ENCODE measurements at regions not wholly inside any gene's neighbourhood (a gene's known extent, or its start where the extent isn't known, plus 50 kb on each side); places are given as distances from the start of the nearest gene placed in this dataset.
A peak's percentile ranks its signal among the peaks of the same experiment; 100 is the strongest.

DNA sequence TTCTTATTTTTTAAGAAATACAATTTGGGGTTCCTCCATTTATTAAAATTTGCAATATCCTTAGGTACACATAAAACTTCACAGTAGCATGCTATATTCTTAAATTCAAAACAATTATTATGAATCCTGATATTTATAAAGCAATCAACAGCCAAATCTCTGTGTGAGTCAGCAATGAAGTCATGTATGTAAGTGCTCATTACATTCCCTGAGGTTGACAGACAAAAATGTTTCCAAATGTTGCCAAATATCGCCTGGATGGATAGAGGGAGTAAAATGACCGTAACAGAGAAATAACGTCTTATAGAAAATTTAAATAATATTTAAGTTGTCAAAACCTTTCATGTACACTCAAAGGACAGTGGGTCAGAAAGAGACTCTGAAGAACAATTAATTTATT is 220.0 kb downstream of the PCDH18 start:
- DNase-seq (ENCODE audit: low spot score) = no peak

DNA sequence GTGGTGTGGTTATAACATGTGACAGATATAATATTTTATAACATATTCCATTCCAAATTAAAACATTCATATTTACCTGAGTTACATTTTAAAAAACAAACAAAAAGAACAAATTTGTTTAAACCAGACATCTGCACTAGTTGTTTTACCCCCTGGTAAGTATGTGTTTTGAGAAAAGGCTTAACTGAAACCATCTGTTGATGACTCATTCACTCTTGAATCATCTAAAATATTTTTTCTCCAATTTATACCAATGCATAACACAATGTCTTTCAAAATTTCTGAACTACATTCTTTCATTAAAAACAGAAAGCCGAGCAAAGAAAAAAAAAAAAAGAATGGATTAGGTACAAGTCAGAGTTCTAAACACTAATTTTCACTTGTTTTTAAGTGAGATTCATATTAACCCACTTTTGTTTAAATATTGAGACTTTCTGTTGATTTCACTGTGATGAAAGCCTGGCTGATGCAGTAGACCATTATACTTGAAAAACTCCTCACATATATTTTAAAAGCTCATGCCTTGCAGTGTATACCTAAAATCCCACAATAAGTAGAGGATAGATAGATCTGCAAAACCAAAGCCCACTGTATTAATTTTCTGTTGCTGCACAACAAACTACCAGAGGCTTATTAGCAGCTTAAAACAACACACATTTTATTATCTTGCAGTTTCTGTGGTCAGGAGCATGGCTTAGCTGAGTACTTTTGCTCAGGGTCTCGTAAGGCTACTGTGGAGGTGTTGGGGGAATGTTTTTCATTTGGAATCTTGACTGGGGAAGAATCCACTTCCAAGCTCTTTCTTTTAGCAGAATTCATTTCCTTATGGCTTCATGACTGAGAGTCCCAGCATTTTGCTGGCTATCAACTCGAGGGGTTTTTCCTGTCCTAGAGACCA is 221.5 kb downstream of the PCDH18 start:
- peak; percentile 60 for DNase-seq (ENCODE audit: low spot score)

DNA sequence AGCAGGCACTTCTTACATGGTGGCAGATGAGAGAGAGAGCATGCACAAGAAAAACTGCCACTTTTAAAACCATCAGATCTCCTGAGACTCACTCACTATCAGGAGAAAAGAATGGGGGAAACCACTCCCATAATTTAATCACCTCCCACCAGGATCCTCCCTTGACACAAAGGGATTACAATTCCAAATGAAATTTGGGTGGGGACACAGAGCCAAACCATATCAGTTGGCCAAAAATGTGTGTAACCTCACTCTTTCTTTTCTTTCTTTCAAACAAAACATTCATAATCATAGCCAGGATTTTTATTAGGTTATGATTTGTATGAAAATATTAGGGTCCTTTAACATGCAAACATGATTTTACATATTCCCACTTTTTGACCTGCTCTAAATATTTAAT is 222.1 kb downstream of the PCDH18 start:
- DNase-seq (ENCODE audit: low spot score) = no peak

DNA sequence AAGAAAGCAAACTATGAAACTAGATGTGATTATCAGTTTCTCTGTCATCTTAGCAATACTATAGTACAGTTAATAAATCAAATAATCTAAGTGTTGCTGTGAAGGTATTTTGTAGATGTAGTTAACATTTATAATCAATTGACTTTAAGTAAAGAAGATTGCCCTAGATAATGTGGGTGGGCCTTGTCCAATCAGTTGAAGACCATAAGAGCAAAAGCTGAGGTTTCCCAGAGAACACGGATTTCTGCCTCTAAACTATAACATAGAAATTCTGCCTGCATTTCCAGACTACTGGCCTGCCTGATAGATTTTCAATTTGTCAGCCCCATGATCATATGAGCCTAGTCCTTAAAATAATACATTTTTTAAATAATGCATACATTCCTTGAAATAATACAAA is 222.9 kb downstream of the PCDH18 start:
- DNase-seq (ENCODE audit: low spot score) = no peak

DNA sequence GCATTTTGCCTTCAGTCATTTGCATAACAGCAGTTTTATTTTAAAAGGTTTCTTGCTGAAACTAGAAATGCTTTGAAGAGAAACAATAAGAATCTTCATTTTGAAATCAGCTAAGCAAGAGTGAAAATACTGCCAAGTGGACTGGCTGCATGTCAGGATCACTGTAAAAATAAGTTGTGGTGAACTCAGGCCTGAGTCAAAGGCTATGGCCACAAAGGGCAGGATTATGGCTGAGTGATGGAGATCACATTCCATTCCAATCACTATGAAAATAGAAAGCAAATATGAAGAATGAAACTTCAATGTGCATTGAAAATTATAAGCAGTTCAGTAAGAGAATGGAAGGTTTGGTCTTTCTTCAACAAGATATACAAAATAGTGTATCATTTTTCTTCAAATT is 224.5 kb downstream of the PCDH18 start:
- DNase-seq (ENCODE audit: low spot score) = no peak

DNA sequence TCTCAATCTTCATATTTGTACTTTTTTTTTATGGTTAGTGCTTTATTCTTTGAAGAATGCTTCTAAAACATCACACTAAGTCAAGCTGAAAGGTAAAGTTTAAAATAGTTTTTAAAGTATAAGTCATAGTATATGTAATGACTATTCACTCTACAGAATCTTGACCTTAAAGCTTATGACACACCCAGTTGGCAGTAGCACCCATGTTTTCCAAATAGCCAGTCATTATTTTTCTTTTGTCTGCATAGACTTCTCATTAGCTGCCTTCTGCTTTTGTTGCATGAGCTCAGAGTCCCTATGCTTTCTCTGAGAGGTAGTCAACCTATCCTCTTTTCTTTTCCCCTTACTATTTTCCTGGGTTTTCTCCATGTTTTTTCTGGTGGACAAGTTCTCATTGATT is 231.5 kb downstream of the PCDH18 start:
- no peak for DNase-seq (ENCODE audit: low spot score)

DNA sequence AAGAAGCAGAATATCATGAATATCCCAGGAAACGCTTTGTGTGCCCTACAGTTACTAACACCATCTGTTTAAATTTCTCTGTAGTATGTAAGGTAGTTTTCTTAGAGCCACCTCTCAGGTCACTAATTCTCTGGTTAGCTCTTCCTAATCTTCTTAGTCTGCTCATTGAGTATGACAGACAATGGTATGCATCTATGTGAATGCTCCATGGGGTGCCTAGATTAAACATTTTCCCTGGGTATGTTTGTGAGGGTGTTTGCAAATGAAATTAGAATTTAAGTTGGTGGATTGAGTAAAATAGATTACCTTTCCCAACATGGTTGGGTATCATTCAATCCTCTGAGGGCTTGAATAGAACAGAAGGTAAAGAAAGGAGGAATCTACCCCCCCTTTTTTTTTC is 233.0 kb downstream of the PCDH18 start:
- no peak for DNase-seq (ENCODE audit: low spot score)

DNA sequence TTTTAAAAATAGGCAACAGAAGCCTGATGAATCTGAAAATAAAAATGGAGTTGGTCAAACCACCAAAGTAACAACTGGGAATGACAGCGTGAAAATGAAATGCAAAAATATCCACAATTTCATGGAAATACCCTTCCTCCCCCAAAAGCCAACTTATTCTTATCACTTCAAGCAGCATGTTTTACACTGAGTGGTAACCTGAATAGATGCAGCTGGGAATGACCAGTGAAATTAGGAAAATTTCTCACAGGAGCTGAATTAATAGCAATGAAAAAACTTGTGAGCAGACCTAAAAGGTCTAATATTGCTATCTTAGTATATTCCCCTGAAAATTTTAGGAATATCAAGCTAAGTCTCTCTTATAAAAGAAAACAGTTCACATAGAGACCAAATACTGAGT is 239.0 kb downstream of the PCDH18 start:
- DNase-seq (ENCODE audit: low spot score) = no peak

DNA sequence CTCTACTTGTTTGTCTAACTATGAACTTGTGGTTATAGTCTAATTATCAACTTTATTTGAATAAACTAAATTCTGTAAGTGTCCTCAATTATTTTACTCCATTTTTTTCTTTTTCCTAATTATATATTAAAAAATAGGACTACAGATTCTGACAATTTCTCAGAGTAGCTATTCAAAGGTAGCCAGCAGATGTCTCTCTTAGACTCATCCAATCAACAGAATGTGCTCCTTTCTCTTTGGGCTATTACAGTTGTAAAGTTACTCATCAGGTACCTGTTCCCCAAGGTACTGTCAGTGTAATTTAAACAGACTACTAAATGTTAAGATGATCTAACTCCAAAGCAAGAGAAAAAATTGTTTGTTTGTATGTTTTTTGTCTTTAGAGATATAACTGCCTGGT is 248.6 kb downstream of the PCDH18 start:
- DNase-seq (ENCODE audit: low spot score) = peak; percentile 14

DNA sequence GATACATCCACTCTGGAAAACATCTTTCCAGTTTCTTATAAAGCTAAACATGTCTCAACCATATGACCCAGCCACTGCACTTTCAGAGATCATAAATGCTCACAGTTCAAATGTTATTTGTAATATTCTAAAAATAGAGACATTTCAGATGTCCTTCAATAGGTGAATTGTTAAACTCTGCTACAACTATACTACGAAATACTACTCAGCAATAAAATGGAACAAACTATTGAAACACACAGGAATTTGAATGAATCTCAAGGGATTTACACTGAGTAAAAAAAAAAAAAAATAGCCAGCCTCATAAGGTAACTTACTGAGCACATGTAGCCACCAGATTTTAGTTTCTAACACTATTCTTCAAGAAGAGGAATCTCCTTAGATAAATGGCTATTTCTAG is 253.9 kb downstream of the PCDH18 start:
- no peak for DNase-seq (ENCODE audit: low spot score)

DNA sequence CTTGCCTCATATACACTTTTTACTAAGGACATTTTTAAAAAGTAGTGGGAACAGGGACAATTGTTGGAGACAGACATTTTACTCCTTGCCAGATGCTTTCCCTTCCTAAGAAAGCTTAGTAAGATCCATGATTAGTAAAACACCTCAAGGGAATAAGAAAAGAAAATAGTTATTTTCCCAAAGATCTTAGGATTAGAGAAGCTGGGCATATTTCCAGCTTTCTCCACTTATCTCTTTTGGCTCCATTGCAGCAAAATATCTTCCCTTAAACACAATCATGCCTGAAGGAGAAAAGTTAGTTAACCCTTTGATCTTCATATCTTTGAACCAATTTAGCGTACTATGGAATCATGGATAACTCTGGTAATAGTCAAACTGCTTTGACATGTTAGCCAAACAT is 257.9 kb downstream of the PCDH18 start:
- DNase-seq (ENCODE audit: low spot score) = no peak

DNA sequence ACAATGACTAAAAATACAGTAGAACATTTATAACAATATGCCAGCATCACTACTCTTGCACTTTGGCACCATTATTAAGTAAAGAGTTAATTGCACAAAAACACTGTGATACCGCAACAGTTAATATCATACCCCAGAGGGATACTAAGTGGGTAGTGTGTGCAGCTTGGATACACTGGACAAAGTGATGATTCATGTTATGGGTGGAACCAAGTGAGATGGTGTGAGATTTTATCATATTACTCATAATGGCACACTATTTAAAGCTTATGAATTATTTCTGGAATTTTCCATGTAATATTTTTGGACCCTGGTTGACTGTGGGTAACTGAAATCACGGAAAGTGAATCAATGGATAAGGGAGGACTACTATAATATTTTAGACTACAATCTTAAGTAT is 265.3 kb downstream of the PCDH18 start:
- no peak for DNase-seq (ENCODE audit: low spot score)

DNA sequence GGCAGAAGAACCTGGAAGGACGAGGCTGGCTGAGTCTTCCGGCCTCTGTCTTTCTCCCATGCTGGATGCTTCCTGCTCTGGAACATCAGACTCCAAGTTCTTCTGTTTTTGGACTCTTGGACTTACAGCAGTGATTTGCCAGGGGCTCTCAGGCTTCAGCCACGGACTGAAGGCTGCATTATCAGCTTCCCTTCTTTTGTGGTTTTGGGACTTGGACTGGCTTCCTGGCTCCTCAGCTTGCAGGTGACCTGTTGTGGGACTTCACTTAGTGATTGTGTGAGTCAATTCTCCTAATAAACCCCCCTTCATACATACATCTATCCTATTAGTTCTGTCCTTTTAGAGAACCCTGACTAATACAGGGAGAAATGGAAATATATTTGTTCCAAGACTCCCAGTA is 265.8 kb downstream of the PCDH18 start:
- DNase-seq (ENCODE audit: low spot score) = no peak

DNA sequence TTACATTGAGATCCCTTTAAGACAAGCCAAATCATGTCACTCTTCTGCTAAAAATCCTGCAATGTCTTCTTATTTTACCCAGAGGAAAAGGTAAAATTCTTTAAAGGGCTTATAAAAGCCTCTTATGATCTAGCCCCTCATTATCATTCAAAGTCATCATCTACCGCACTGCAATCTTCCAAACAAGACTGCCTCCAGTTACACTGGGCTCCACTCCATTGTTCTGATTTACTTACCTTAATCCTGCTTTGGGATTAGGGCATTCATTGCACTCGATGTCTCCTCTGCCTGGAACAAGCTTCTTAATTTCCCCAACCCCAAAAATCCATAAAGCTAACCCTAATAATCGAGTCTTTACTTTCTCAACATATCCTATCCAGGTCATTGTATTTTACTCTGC is 269.1 kb downstream of the PCDH18 start:
- no peak for DNase-seq (ENCODE audit: low spot score)

DNA sequence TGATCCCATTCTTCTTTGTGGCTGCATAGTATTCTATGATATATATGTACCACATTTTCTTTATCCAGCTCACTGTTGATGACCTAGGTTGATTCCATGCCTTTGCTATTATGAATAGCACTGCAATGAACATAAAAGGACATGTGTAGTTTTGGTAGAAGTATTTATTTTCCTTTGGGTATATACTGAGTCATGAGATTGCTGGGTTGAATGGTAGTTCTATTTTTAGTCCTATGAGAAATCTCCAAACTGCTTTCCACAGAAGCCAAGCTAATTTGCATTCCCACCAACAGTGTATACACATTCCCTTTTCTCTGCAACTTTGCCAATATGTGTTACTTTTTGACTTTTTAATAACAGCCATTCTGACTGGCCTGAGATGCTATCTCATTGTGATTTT is 278.3 kb downstream of the PCDH18 start:
- DNase-seq (ENCODE audit: low spot score) = peak; percentile 3

DNA sequence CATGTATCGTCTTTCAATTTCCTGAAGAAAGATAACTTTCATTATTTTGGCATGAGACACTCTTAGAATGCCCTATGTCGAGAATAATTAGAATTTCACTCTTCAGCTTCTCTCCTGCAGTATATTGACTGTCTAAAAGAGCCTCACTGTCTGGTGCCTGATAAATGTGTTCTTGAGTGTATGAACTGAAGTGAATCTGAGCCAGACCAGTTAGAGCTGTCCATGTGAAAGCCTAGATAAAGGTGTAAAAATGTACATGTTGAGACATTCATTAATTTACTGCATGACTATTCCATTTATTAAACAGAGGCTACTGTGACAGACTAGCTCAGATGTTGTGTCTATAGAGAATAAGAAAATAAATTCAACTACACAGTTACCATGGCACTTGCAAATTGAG is 283.2 kb downstream of the PCDH18 start:
- no peak for DNase-seq (ENCODE audit: low spot score)

DNA sequence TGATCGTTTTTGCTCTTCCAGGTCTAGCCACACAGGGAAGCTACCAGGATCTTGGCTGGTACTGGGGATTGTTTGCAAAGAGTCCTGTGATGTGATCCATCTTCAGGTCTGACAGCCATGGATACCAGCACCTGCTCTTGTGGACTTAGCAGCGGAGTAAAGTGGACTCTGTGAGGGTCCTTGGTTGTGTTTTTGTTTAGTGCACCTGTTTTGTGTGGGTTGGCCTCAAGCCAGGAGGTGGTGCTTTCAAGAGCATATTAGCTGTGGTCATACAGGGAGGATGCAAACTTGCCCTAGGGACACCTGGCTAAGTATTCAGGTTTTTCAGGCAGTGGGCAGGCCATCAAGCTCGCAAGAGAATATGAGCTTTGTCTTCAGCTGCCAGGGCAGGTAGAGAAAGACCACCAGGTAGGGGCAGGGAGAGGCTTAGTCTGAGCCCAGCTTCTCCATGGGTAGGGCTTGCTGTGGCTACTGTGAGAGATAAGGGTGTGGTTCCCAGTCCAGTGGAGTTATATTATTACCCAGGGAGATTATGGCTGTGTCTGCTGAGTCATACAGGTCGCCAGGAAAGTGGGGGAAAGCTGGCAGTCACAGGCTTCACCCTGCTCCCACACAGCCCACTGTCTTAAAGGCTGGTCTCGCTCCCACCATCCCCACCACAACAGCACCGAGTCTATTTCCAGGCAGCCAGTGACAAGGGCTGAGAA is 293.7 kb downstream of the PCDH18 start:
- peak; percentile 5 for DNase-seq (ENCODE audit: low spot score)

DNA sequence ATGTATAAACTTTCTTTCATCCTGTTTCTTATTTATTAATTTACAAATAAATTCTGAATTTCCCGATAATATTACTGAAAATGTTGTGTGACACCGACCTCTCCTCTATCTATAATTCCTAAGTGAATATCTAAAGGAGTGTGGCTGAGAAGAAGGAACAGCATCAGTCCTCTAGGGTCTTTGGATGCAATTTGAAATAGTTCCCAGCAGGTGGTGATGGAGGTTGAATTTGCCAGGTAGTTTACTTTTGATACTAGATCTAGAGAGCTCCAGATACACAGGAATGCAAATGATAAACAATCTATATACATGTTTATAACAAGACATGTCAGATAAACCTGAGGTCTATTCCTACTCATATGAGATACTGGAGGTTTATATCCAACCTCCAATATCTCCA is 305.4 kb downstream of the PCDH18 start:
- DNase-seq (ENCODE audit: low spot score) = peak; percentile 44

DNA sequence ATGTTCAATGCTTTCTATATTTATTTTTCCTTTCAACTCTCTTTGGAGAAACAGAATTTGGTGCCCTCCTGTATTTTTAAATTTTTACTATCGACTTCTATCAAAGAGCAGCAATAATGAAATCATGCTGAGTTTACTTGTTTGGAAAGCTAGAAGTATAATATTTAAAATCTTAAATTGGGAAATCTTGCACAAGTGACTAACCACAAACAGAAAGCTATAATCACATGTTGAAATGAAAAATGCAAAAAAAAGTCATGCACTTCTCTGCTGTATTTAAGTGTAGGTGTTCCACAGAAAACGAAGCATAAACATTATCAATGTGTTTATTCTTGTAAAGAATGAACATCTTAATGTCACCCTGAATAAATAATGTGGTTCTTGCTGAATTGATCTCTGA is 306.1 kb downstream of the PCDH18 start:
- no peak for DNase-seq (ENCODE audit: low spot score)

DNA sequence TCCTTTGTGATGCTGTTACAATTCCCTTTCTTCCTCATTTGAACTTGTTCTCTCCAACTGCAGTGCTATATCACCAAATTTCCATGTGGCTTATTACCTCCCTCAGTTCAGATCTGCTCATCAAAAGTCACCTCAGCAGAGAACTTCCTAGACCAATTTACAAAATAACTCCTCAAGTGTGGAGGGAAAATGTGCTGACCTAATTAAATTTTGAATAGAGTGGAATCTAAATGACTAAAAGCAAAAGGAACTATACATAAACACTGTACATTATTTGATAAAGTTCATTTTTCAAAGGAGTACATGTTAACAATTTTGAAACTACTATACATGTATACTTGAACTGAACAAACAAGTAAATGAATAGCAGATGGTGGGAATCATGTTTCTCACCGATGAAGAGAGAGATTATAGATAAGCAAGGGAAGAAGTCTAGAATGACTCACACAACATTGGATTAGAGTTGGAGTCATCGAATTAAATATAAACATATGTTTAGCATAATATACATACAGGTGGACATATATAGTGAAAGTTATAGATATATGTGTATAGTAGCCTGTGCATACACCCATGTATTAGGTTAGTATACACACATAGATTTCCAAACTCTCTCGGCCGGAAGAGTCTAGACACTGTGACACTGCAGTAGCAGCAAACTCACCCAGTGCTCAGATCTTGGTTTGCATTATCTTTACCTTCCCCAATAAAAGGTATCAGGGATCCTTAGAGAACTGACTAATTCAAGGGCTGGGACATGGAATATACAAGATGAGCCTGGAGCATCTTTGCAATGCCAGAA is 318.7 kb downstream of the PCDH18 start:
- DNase-seq (ENCODE audit: low spot score) = no peak

DNA sequence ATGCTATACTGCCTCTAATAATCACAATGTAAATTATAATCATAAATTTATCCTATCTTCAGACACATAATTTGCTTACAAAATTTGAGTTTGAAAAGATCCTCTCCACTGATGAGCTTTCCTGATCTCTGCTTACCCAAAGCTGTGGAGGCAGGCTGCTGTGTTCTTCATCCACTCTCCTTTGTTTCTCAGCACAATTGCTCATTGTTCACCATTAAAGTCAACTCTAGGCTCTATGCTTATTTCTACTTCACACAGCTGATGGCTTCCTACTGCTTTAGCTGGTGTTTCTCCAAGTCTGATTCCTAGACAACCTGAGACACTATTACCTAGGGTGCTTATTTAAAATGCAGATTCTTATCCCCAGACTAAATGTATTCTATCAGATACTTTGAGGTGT is 319.7 kb downstream of the PCDH18 start:
- no peak for DNase-seq (ENCODE audit: low spot score)

DNA sequence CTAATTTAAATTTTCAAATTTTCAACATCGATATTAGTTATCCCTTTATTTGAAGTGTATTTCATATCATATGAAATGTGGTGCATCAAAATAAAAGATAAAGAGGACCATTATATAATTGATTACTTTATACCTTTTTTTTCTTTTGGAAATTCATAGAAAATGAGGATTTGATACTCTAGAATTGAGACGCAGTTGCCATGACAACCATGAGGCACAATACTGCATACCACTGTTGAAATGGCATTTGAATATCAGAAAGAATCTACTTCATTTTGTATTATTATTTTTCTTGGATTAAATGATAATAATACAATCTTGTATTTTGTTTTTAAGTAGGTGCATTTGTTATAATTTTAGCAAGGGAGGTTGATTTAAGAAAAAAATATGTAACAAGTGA is 323.1 kb downstream of the PCDH18 start:
- no peak for DNase-seq (ENCODE audit: low spot score)

DNA sequence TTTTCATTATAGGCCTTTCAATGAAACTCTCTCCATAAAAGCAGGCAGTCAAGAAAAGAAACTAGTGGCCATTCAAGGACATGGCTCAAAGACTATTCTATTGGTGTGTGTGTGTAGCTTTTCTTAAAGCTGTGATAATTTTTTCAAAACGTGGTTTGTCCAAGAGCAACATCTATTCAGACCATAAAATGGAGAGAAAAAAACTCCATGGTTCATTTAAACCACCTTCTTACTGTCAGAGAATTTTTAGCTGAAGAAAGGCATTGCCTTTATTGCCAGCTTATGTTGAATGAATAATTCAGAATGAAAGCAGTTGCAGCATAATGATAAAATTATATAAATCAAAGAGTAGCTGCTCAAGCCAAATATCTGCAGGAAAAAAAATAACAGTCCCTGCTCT is 325.5 kb downstream of the PCDH18 start:
- DNase-seq (ENCODE audit: low spot score) = no peak

Data from H4 (cell line).